ENCODE measurements at regions not wholly inside any gene's neighbourhood (a gene's known extent, or its start where the extent isn't known, plus 50 kb on each side); places are given as distances from the start of the nearest gene placed in this dataset.

DNA sequence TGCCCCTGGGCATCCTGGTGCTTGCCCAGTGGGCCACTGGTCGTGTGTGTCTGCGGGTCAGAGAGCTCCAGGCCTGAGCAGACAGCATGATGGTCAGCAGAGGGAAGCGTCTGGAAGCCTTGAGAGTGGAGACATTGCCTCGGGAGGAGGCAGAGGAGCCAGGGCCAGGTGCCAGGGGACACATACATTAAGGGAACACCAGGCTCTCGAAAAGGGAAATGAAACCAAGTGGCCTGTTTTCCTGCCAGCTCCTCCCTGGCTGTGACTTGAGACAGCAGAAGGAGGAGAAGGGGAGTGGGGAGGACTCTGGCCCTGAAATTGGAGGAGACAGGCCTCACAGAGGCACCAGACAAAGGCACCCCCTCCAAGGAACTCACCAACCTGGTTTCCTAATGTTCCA is 62.4 kb upstream of the LRP8 start:
- RAD21 ChIA-PET (ENCODE audit: unreplicated experiment) = interaction anchor here (0.7 to 7.0 kb wide), 10 partner anchors 10 to 111 kb away, joined by 3 to 105 read pairs (median 3); no protein-coding TSS in a partner anchor
- Histone ChIP-seq H3K27me3 (replicated peaks in 1 of 2; ENCODE audit: control insufficient read depth in 2 of 2, insufficient read depth in 2 of 2, low read length in 1 of 2) (no peaks in the 10 kb centered on the region), H3K9me3 (replicated peaks; ENCODE audit: control insufficient read depth, insufficient read depth, low read length) (no peaks in the 10 kb centered on the region; the same call in 2 of the 3 replicates), H3K4me3 (no peak overlapping the region), H4K20me1 (ENCODE audit: control insufficient read depth, insufficient read depth) (no peaks in the 10 kb centered on the region), H3K9ac (ENCODE audit: control insufficient read depth, insufficient read depth, low read length) (no peak overlapping the region), H3K36me3 (ENCODE audit: control insufficient read depth in 2 of 2, insufficient read depth in 2 of 2, low read length in 1 of 2) (no peaks in the 10 kb centered on the region), H3K4me2 (ENCODE audit: control insufficient read depth, insufficient read depth) (no peak overlapping the region), H2AFZ (ENCODE audit: control insufficient read depth, low read depth, low read length) (peak overlapping the region; percentile 9; the same call in 1 of the 2 replicates), H3K4me1 (ENCODE audit: control insufficient read depth, insufficient read depth, low read length) (peaks cover 6% of the 10 kb centered on the region), H3K27ac (ENCODE audit: control insufficient read depth, insufficient read depth) (no peak overlapping the region), H3K79me2 (ENCODE audit: control insufficient read depth, insufficient read depth, low read length) (no peaks in the 10 kb centered on the region)
- WGBS (ENCODE audit: insufficient coverage, insufficient replicate concordance, low lambda C conversion rate, missing lambda C conversion rate) = 4% methylated on average over 5 of the region's 5 CpGs
- intact Hi-C loops (cut with micrococcal nuclease; ENCODE audit: unreplicated experiment) (loop anchor here (5.0 kb wide), 1 partner anchor 63 kb away; the partner anchor contains the start of gene LRP8), in situ Hi-C loops (cut with MboI) (loop anchor here (5.0 kb wide), 1 partner anchor 113 kb away; no protein-coding TSS in a partner anchor)
- no peak for FAIRE-seq
- SMC1A ChIA-PET (ENCODE audit: uncharacterized antibody, unreplicated experiment) = interaction anchor here (0.6 to 8.0 kb wide), 8 partner anchors 15 to 204 kb away, joined by 3 to 107 read pairs (median 3); no protein-coding TSS in a partner anchor
- POLR2A ChIA-PET = interaction anchor here (0.5 to 1.0 kb wide), 4 partner anchors 22 to 1294 kb away, joined by 3 to 5 read pairs (median 3); no protein-coding TSS in a partner anchor
- no peak for DNase-seq (ENCODE audit: low read depth, low spot score)
- CTCF ChIA-PET = interaction anchor here (0.6 to 10.2 kb wide), 8 partner anchors 10 to 110 kb away, joined by 3 to 185 read pairs (median 4); no protein-coding TSS in a partner anchor
- peak; percentile 53 for ATAC-seq
- BruUV-seq (replicated peaks) = no TSS peak
- TF ChIP-seq PAX5 (IDR thresholded peaks at IDR 0.05; ENCODE audit: borderline replicate concordance, low read depth, low read length) (no peak), IKZF2 (IDR thresholded peaks at IDR 0.05) (peak; percentile 66 to 75; a peak in 3 of 4 replicates), KDM1A (IDR thresholded peaks at IDR 0.05; ENCODE audit: borderline replicate concordance) (no peak), CEBPZ (IDR thresholded peaks at IDR 0.05; ENCODE audit: low read depth, low read length) (no peak), SPI1 (IDR thresholded peaks at IDR 0.05; ENCODE audit: borderline replicate concordance, insufficient read depth, low read depth, low read length) (peak; percentile 94), EED (IDR thresholded peaks at IDR 0.05; ENCODE audit: low read depth) (0 out of 2 replicates have a peak, but pooled peaks have one; percentile 25), TCF7 (IDR thresholded peaks at IDR 0.05; ENCODE audit: borderline replicate concordance) (no peak), IKZF1 (conservative IDR thresholded peaks at IDR 0.05) (peak; percentile 82), RUNX3 (IDR thresholded peaks at IDR 0.05; ENCODE audit: low read length) (no peak), TCF3 (IDR thresholded peaks at IDR 0.05; ENCODE audit: borderline replicate concordance, insufficient read depth, low read depth, low read length) (no peak), CEBPB (IDR thresholded peaks at IDR 0.05; ENCODE audit: borderline replicate concordance in 1 of 2, low read depth in 2 of 2, low read length in 2 of 2) (no peak), HDAC6 (IDR thresholded peaks at IDR 0.05; ENCODE audit: unreplicated experiment) (no peak), CHD4 (IDR thresholded peaks at IDR 0.05) (no peak), NFXL1 (IDR thresholded peaks at IDR 0.05; ENCODE audit: borderline replicate concordance) (0 out of 2 replicates have a peak, but pooled peaks have one; percentile 75), NFYB (IDR thresholded peaks at IDR 0.05; ENCODE audit: insufficient read depth, low read depth, low read length) (no peak), POLR2AphosphoS5 (IDR thresholded peaks at IDR 0.05; ENCODE audit: low read length) (no peak), SKIL (IDR thresholded peaks at IDR 0.05; ENCODE audit: low read depth, poor library complexity, severe bottlenecking) (no peak), ZNF274 (IDR thresholded peaks at IDR 0.05; ENCODE audit: insufficient read depth, insufficient read length) (no peak), DPF2 (IDR thresholded peaks at IDR 0.05) (peak; percentile 62; the same call in 1 of the 2 replicates)
